Fibroblast of skin of left quadriceps (primary cell): ENCODE measurements at regions not wholly inside any gene's neighbourhood (a gene's known extent, or its start where the extent isn't known, plus 50 kb on each side); places are given as distances from the start of the nearest gene placed in this dataset.
A peak's percentile ranks its signal among the peaks of the same experiment; 100 is the strongest.
"Not testable (repeated sequence)": the region's sequence is repeated elsewhere in the genome, so short reads cannot be mapped to it uniquely, and the experiment has no call there.

Experiments
- DNase-seq, 2 experiments: peaks; one replicate each; pipeline ENCODE4 v3.0.0-alpha.2; 2013; ENCODE audit warnings: low read depth in 2 of 2

GRCh38 chr2:39930175-39930917 lies 151.3 kb upstream of the THUMPD2 start:
- DNase-seq = no peak

- DNase-seq = no peak
Observed at GRCh38 chr2:39929531-39929930, 150.5 kb upstream of the THUMPD2 start.

- DNase-seq = no peak
Observed at GRCh38 chr2:39925312-39925711, 146.3 kb upstream of the THUMPD2 start.

GRCh38 chr2:39923455-39923854 lies 144.4 kb upstream of the THUMPD2 start:
- DNase-seq = no peak

- DNase-seq = no peak
Observed at GRCh38 chr2:39922679-39923405, 143.8 kb upstream of the THUMPD2 start.

- DNase-seq = no peak
Observed at GRCh38 chr2:39920307-39920801, 141.3 kb upstream of the THUMPD2 start.

- DNase-seq = no peak
Observed at GRCh38 chr2:39919511-39920306, 140.7 kb upstream of the THUMPD2 start.

- no peak for DNase-seq
Observed at GRCh38 chr2:39918886-39919285, 139.8 kb upstream of the THUMPD2 start.

GRCh38 chr2:39917371-39917770 lies 138.3 kb upstream of the THUMPD2 start:
- not testable (repeated sequence) for DNase-seq

- no peak for DNase-seq
Observed at GRCh38 chr2:39914949-39915348, 135.9 kb upstream of the THUMPD2 start.

GRCh38 chr2:39913648-39914461 lies 134.8 kb upstream of the THUMPD2 start:
- peak; percentile 70 to 73 for DNase-seq

GRCh38 chr2:39902103-39902502 lies 123.0 kb upstream of the THUMPD2 start:
- DNase-seq = peak; percentile 11 to 16

- no peak for DNase-seq
Observed at GRCh38 chr2:39898934-39899333, 119.9 kb upstream of the THUMPD2 start.

- no peak for DNase-seq
Observed at GRCh38 chr2:39897273-39897672, 118.2 kb upstream of the THUMPD2 start.

- DNase-seq = no peak
Observed at GRCh38 chr2:39894082-39894481, 115.0 kb upstream of the THUMPD2 start.

GRCh38 chr2:39893616-39894015 lies 114.6 kb upstream of the THUMPD2 start:
- DNase-seq = no peak

GRCh38 chr2:39881948-39882347 lies 102.9 kb upstream of the THUMPD2 start:
- DNase-seq = no peak

- DNase-seq = no peak
Observed at GRCh38 chr2:39881494-39881893, 102.4 kb upstream of the THUMPD2 start.

GRCh38 chr2:39879001-39879400 lies 99.9 kb upstream of the THUMPD2 start:
- not testable (repeated sequence) for DNase-seq

GRCh38 chr2:39875914-39876267 lies 96.8 kb upstream of the THUMPD2 start:
- no peak for DNase-seq

- peak; percentile 76 to 77 for DNase-seq
Observed at GRCh38 chr2:39875182-39875913, 96.3 kb upstream of the THUMPD2 start.
